ENCODE measurements at regions not wholly inside any gene's neighbourhood (a gene's known extent, or its start where the extent isn't known, plus 50 kb on each side); places are given as distances from the start of the nearest gene placed in this dataset.
"Not testable (repeated sequence)": the region's sequence is repeated elsewhere in the genome, so short reads cannot be mapped to it uniquely, and the experiment has no call there.

DNA sequence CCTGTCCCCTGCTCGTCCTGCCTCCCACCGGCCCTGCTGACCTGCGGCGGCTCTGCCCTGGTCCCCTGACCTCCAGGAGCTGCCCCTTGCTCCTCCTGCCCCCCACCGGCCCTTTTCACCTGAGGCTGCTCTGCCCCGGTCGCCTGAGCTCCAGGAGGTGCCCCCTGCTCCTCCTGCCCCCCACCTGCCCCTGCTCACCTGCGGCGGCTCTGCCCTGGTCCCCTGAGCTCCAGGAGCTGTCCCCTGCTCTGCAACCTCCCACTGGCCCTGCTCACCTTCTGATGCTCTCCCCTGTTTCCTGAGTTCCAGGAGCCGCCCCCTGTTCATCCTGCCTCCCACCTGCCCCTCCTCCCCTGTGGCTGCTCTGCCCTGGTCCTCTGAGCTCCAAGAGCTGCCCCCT is 101.3 kb downstream of the TMEM121 start:
- ChIA-PET CTCF (interaction anchor here (0.6 kb wide), 1 partner anchor 296 kb away, joined by 3 read pairs; no protein-coding TSS in a partner anchor), POLR2A (no interaction called here)
- peaks cover 5% of the 10 kb centered on the region; the same call in 1 of the 3 replicates for H3K9me3 ChIP-seq
- DNase-seq (ENCODE audit: low read depth in 1 of 2, low spot score in 1 of 2) (no peak), ATAC-seq (no peak), FAIRE-seq (no peak)
- no peak overlapping the region for H3K4me2 ChIP-seq
- TF ChIP-seq HOXB13 (CRISPR knock-in tag; IDR thresholded peaks at IDR 0.05; ENCODE audit: low read depth) = no peak
- no peak for TF ChIP-seq SREBF2 (IDR thresholded peaks at IDR 0.05)
- no peak for TF ChIP-seq NR3C1 (IDR thresholded peaks at IDR 0.05)
- TF ChIP-seq JUN (IDR thresholded peaks at IDR 0.05) = no peak
- TF ChIP-seq RNF2 (IDR thresholded peaks at IDR 0.05; ENCODE audit: borderline replicate concordance, low read depth) = no peak
- no peak for TF ChIP-seq JUNB (IDR thresholded peaks at IDR 0.05)
- TF ChIP-seq HOXB5 (CRISPR knock-in tag; IDR thresholded peaks at IDR 0.05) = no peak
- no peak for TF ChIP-seq RCOR1 (IDR thresholded peaks at IDR 0.05; ENCODE audit: low read depth, low read length)
- no peak overlapping the region for H3K4me3 ChIP-seq
- no peaks in the 10 kb centered on the region for H3K4me1 ChIP-seq
- WGBS (ENCODE audit: missing lambda C conversion rate) = 40% methylated on average over 4 of the region's 10 CpGs
- H3K27ac ChIP-seq = no peak overlapping the region

DNA sequence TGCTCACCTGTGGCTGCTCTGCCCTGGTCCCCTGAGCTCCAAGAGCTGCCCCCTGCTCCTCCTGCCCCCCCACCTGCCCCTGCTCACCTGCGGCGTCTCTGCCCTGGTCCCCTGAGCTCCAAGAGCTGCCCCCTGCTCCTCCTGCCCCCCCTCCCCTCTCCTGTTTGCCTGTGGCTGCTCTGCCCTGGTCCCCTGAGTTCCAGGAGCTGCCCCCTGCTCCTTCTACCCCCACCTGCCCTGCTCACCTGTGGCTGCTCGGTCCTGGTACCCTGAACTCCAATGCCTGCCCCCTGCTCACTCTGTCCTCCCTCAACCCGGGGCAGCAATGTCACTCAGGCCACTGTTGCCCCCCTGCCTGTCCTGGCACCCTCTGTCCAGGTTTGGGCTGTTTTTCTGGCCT is 101.7 kb downstream of the TMEM121 start:
- CTCF ChIA-PET = interaction anchor here (0.6 kb wide), 1 partner anchor 296 kb away, joined by 3 read pairs; no protein-coding TSS in a partner anchor
- H3K4me2 ChIP-seq; POLR2A ChIA-PET; H3K27ac ChIP-seq; H3K4me1 ChIP-seq; H3K9me3 ChIP-seq; H3K4me3 ChIP-seq; DNase-seq (ENCODE audit: low read depth in 1 of 2, low spot score in 1 of 2); ATAC-seq; FAIRE-seq: not testable (repeated sequence)
- 11% methylated on average over 2 of the region's 4 CpGs for WGBS (ENCODE audit: missing lambda C conversion rate)

DNA sequence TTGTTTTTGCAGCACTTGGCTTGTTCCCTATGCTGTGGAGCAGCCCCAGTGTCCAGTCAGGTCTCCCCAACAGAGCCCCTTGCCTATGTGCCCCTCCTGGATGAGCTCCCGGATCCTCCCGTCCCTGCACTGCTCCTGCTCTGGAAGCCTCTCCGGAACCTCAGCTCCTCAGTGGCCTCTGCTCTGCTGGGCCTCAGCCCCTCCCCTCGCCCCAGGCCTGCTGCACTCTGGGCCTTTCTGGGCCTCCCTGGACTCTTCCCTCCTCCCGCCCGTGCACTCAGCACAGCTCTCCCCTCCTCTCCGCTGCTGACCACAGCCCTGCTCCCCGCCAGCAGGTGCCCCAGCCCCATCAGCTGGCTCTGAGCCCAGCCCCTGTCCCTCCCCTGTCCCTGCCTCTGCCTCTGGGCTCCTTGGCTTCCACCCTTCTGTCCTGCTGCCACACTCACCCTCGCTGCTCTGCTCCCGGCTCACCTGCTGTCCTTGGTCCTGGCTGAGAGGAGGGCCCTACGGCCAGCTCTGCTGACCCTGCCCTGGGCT is 102.2 kb downstream of the TMEM121 start:
- H3K4me2 ChIP-seq; POLR2A ChIA-PET; H3K9me3 ChIP-seq; H3K4me3 ChIP-seq; CTCF ChIA-PET; DNase-seq (ENCODE audit: low read depth in 1 of 2, low spot score in 1 of 2); H3K4me1 ChIP-seq; FAIRE-seq; H3K27ac ChIP-seq: not testable (repeated sequence)
- ATAC-seq = peak in 1 of 2 experiments; percentile 52; a peak in 3 of 6 replicates
- TF ChIP-seq, protein P1, sequence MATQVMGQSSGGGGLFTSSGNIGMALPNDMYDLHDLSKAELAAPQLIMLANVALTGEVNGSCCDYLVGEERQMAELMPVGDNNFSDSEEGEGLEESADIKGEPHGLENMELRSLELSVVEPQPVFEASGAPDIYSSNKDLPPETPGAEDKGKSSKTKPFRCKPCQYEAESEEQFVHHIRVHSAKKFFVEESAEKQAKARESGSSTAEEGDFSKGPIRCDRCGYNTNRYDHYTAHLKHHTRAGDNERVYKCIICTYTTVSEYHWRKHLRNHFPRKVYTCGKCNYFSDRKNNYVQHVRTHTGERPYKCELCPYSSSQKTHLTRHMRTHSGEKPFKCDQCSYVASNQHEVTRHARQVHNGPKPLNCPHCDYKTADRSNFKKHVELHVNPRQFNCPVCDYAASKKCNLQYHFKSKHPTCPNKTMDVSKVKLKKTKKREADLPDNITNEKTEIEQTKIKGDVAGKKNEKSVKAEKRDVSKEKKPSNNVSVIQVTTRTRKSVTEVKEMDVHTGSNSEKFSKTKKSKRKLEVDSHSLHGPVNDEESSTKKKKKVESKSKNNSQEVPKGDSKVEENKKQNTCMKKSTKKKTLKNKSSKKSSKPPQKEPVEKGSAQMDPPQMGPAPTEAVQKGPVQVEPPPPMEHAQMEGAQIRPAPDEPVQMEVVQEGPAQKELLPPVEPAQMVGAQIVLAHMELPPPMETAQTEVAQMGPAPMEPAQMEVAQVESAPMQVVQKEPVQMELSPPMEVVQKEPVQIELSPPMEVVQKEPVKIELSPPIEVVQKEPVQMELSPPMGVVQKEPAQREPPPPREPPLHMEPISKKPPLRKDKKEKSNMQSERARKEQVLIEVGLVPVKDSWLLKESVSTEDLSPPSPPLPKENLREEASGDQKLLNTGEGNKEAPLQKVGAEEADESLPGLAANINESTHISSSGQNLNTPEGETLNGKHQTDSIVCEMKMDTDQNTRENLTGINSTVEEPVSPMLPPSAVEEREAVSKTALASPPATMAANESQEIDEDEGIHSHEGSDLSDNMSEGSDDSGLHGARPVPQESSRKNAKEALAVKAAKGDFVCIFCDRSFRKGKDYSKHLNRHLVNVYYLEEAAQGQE (IDR thresholded peaks at IDR 0.05) = peak; percentile 48; the same call in 1 of the 2 replicates
- 26% methylated on average over 9 of the region's 11 CpGs for WGBS (ENCODE audit: missing lambda C conversion rate)

DNA sequence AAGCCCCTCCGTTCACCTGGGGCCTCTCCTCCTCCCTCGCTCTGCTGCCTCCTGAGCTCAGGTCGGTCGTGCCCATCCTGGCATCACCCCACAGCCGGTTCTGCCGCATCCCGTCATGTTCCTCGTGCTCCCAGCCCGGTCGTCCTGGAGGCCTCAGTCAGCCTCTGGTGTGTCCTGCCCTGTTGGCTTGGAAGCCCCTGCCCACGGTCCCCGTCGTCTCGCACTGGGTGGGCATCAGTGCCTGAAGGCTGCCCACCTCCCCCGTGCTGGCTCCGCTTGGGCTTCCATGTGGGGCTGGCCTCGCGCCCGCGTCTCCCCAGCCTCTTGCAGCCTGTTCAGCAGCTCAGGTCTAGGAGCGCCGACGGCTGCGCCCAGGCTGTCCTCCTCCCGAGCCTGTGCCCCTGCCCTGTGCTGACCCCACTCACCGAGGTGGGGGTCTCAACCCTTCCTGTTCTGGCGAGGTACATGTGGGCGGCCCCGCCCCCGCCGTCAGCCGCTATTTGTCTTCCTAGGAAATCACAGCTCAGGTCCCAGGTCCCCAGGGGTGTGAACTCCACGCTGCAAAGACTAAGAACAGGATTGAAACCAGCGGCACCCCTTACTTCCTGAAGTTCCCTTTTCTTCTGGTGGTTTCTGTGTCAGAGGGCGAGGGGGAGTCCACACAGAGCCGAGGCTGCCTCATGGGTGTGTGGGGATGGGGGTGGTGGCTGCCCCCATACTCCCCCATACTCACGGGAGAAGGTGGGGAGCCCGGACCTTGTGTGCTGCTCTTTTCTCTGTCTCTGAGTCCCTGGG is 102.9 kb downstream of the TMEM121 start:
- WGBS (ENCODE audit: missing lambda C conversion rate) = 33% methylated on average over 25 of the region's 38 CpGs
- H3K4me2 ChIP-seq; FAIRE-seq; CTCF ChIA-PET; DNase-seq (ENCODE audit: low read depth in 1 of 2, low spot score in 1 of 2); H3K27ac ChIP-seq; H3K9me3 ChIP-seq; H3K4me3 ChIP-seq; POLR2A ChIA-PET; H3K4me1 ChIP-seq: not testable (repeated sequence)
- peak in 1 of 2 experiments; percentile 13; a peak in 1 of 6 replicates for ATAC-seq
- TF ChIP-seq, protein P1 (IDR thresholded peaks at IDR 0.05) = peak; percentile 21; the same call in 1 of the 2 replicates
